NCI-H2029 (cell line): ENCODE measurements at regions not wholly inside any gene's neighbourhood (a gene's known extent, or its start where the extent isn't known, plus 50 kb on each side); places are given as distances from the start of the nearest gene placed in this dataset.

ENCODE experiments used
- DNase-seq: peaks from one replicate; lab custom pipeline; 2025; lab: John Stamatoyannopoulos, UW

- DNase-seq, result no peak
Observed at GRCh38 chr12:98149270-98149669, 366.1 kb upstream of the TMPO start.

GRCh38 chr12:98149691-98150210, 365.6 kb upstream of the TMPO start:
- no peak for DNase-seq

GRCh38 chr12:98151105-98151590, 364.2 kb upstream of the TMPO start:
- DNase-seq, result no peak

GRCh38 chr12:98151984-98152383, 363.4 kb upstream of the TMPO start:
- DNase-seq, result no peak

GRCh38 chr12:98154850-98155249, 360.5 kb upstream of the TMPO start:
- DNase-seq, result peak; percentile 12

GRCh38 chr12:98156697-98157096, 358.7 kb upstream of the TMPO start:
- no peak for DNase-seq

- no peak for DNase-seq
Observed at GRCh38 chr12:98162906-98163678, 352.3 kb upstream of the TMPO start.

- DNase-seq, result no peak
Observed at GRCh38 chr12:98172304-98172703, 343.1 kb upstream of the TMPO start.

GRCh38 chr12:98172801-98173200, 342.6 kb upstream of the TMPO start:
- no peak for DNase-seq

- DNase-seq, result no peak
Observed at GRCh38 chr12:98173773-98174427, 341.5 kb upstream of the TMPO start.

- DNase-seq, result no peak
Observed at GRCh38 chr12:98174428-98174809, 341.0 kb upstream of the TMPO start.

GRCh38 chr12:98178126-98178525, 337.3 kb upstream of the TMPO start:
- no peak for DNase-seq

GRCh38 chr12:98179151-98179550, 336.2 kb upstream of the TMPO start:
- no peak for DNase-seq

- no peak for DNase-seq
Observed at GRCh38 chr12:98180603-98181002, 334.8 kb upstream of the TMPO start.

- no peak for DNase-seq
Observed at GRCh38 chr12:98182821-98183220, 332.6 kb upstream of the TMPO start.

GRCh38 chr12:98185606-98186005, 329.8 kb upstream of the TMPO start:
- DNase-seq, result no peak

GRCh38 chr12:98188650-98189077, 326.7 kb upstream of the TMPO start:
- DNase-seq, result peak; percentile 24

- no peak for DNase-seq
Observed at GRCh38 chr12:98194591-98194990, 320.8 kb upstream of the TMPO start.

GRCh38 chr12:98198261-98198982, 317.0 kb upstream of the TMPO start:
- peak; percentile 48 for DNase-seq

- DNase-seq, result no peak
Observed at GRCh38 chr12:98208816-98209215, 306.6 kb upstream of the TMPO start.

- DNase-seq, result no peak
Observed at GRCh38 chr12:98211909-98212695, 303.3 kb upstream of the TMPO start.

GRCh38 chr12:98213556-98213955, 301.8 kb upstream of the TMPO start:
- DNase-seq, result no peak
